ENCODE measurements at regions not wholly inside any gene's neighbourhood (a gene's known extent, or its start where the extent isn't known, plus 50 kb on each side); places are given as distances from the start of the nearest gene placed in this dataset.
"Not testable (repeated sequence)": the region's sequence is repeated elsewhere in the genome, so short reads cannot be mapped to it uniquely, and the experiment has no call there.

GRCh38 chr18:37861981-37862380 lies 296.4 kb upstream of the CELF4 start:
- DNase-seq (ENCODE audit: low read depth): no peak

GRCh38 chr18:37854396-37854795 lies 288.8 kb upstream of the CELF4 start:
- no peak for DNase-seq (ENCODE audit: low read depth)

- no peak for DNase-seq (ENCODE audit: low read depth)
These were observed 288.1 kb upstream of the CELF4 start for GRCh38 chr18:37853706-37854105.

GRCh38 chr18:37852464-37852863 lies 286.9 kb upstream of the CELF4 start:
- no peak for DNase-seq (ENCODE audit: low read depth)

- no peak for DNase-seq (ENCODE audit: low read depth)
These were observed 281.9 kb upstream of the CELF4 start for GRCh38 chr18:37847544-37847943.

GRCh38 chr18:37846996-37847395 lies 281.4 kb upstream of the CELF4 start:
- no peak for DNase-seq (ENCODE audit: low read depth)

- no peak for DNase-seq (ENCODE audit: low read depth)
These were observed 279.9 kb upstream of the CELF4 start for GRCh38 chr18:37845498-37845897.

- DNase-seq (ENCODE audit: low read depth): no peak
These were observed 278.8 kb upstream of the CELF4 start for GRCh38 chr18:37844209-37844970.

- no peak for DNase-seq (ENCODE audit: low read depth)
These were observed 272.5 kb upstream of the CELF4 start for GRCh38 chr18:37838083-37838482.

- no peak for DNase-seq (ENCODE audit: low read depth)
These were observed 270.7 kb upstream of the CELF4 start for GRCh38 chr18:37836071-37836970.

- not testable (repeated sequence) for DNase-seq (ENCODE audit: low read depth)
These were observed 266.6 kb upstream of the CELF4 start for GRCh38 chr18:37832010-37832695.

GRCh38 chr18:37812961-37813360 lies 247.4 kb upstream of the CELF4 start:
- no peak for DNase-seq (ENCODE audit: low read depth)

- DNase-seq (ENCODE audit: low read depth): no peak
These were observed 240.3 kb upstream of the CELF4 start for GRCh38 chr18:37805773-37806404.

- no peak for DNase-seq (ENCODE audit: low read depth)
These were observed 231.3 kb upstream of the CELF4 start for GRCh38 chr18:37796823-37797349.

- DNase-seq (ENCODE audit: low read depth): no peak
These were observed 221.9 kb upstream of the CELF4 start for GRCh38 chr18:37787452-37787851.

- DNase-seq (ENCODE audit: low read depth): no peak
These were observed 218.2 kb upstream of the CELF4 start for GRCh38 chr18:37783771-37784170.

GRCh38 chr18:37779220-37779619 lies 213.6 kb upstream of the CELF4 start:
- no peak for DNase-seq (ENCODE audit: low read depth)

GRCh38 chr18:37778417-37779165 lies 213.0 kb upstream of the CELF4 start:
- DNase-seq (ENCODE audit: low read depth): no peak

GRCh38 chr18:37769826-37770225 lies 204.2 kb upstream of the CELF4 start:
- DNase-seq (ENCODE audit: low read depth): no peak

- DNase-seq (ENCODE audit: low read depth): no peak
These were observed 199.1 kb upstream of the CELF4 start for GRCh38 chr18:37764541-37765288.

All from RPMI7951 (cell line).